Activated T-cell treated with anti-CD3 and anti-CD28 coated beads, Interleukin-2, amount 50 U/mL, for 48 hours (primary cell): ENCODE measurements at regions not wholly inside any gene's neighbourhood (a gene's known extent, or its start where the extent isn't known, plus 50 kb on each side); places are given as distances from the start of the nearest gene placed in this dataset.

Experiments used
- DNase-seq, 2 experiments: peaks; one replicate each; pipeline ENCODE4 v3.0.0-alpha.2; 2020

- DNase-seq, result no peak
Measured at GRCh38 chr7:42429339-42429738, 192.3 kb upstream of the GLI3 start.

- DNase-seq, result no peak
Measured at GRCh38 chr7:42426163-42426562, 189.2 kb upstream of the GLI3 start.

- no peak for DNase-seq
Measured at GRCh38 chr7:42414941-42415505, 178.0 kb upstream of the GLI3 start.

GRCh38 chr7:42414028-42414427 lies 177.0 kb upstream of the GLI3 start:
- no peak for DNase-seq

- DNase-seq, result no peak
Measured at GRCh38 chr7:42409296-42409695, 172.3 kb upstream of the GLI3 start.

GRCh38 chr7:42407833-42408232 lies 170.8 kb upstream of the GLI3 start:
- no peak for DNase-seq

- no peak for DNase-seq
Measured at GRCh38 chr7:42407021-42407710, 170.2 kb upstream of the GLI3 start.

- no peak for DNase-seq
Measured at GRCh38 chr7:42406358-42406757, 169.3 kb upstream of the GLI3 start.

GRCh38 chr7:42405782-42406181 lies 168.8 kb upstream of the GLI3 start:
- no peak for DNase-seq

GRCh38 chr7:42403831-42404230 lies 166.8 kb upstream of the GLI3 start:
- no peak for DNase-seq

GRCh38 chr7:42400961-42401360 lies 164.0 kb upstream of the GLI3 start:
- DNase-seq, result no peak

- no peak for DNase-seq
Measured at GRCh38 chr7:42400211-42400772, 163.3 kb upstream of the GLI3 start.

GRCh38 chr7:42395607-42396006 lies 158.6 kb upstream of the GLI3 start:
- DNase-seq, result no peak

GRCh38 chr7:42392826-42393225 lies 155.8 kb upstream of the GLI3 start:
- DNase-seq, result no peak

GRCh38 chr7:42389697-42390096 lies 152.7 kb upstream of the GLI3 start:
- DNase-seq, result no peak

GRCh38 chr7:42385912-42386311 lies 148.9 kb upstream of the GLI3 start:
- no peak for DNase-seq

- no peak for DNase-seq
Measured at GRCh38 chr7:42381161-42381560, 144.2 kb upstream of the GLI3 start.

- DNase-seq, result no peak
Measured at GRCh38 chr7:42380401-42380800, 143.4 kb upstream of the GLI3 start.

GRCh38 chr7:42378149-42378548 lies 141.1 kb upstream of the GLI3 start:
- no peak for DNase-seq

- no peak for DNase-seq
Measured at GRCh38 chr7:42373285-42373684, 136.3 kb upstream of the GLI3 start.

- DNase-seq, result no peak
Measured at GRCh38 chr7:42372479-42372878, 135.5 kb upstream of the GLI3 start.

GRCh38 chr7:42359946-42360345 lies 122.9 kb upstream of the GLI3 start:
- no peak for DNase-seq

- no peak for DNase-seq
Measured at GRCh38 chr7:42351316-42351935, 114.4 kb upstream of the GLI3 start.

- no peak for DNase-seq
Measured at GRCh38 chr7:42350801-42351200, 113.8 kb upstream of the GLI3 start.
